ENCODE measurements at regions not wholly inside any gene's neighbourhood (a gene's known extent, or its start where the extent isn't known, plus 50 kb on each side); places are given as distances from the start of the nearest gene placed in this dataset.

DNA sequence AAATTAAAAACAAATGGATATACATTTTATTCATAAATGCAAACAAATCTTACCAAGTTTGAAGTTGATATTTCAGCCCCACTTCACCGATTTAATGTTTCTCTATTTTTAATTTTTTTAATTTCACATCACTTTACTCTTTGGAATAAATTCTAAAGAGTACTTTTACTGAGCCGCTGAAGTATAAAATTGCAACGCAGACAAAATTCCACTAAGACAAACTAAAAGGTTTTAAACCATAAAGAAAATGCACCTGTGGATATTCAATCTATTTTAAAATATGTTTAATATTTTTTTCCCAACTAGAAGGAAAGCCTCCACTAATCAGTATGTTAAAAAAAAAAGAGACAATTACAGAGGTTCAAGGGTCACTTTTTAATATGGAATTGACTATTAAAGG lies 1073.9 kb upstream of the CRIM1 start:
- TF ChIP-seq, protein P1, sequence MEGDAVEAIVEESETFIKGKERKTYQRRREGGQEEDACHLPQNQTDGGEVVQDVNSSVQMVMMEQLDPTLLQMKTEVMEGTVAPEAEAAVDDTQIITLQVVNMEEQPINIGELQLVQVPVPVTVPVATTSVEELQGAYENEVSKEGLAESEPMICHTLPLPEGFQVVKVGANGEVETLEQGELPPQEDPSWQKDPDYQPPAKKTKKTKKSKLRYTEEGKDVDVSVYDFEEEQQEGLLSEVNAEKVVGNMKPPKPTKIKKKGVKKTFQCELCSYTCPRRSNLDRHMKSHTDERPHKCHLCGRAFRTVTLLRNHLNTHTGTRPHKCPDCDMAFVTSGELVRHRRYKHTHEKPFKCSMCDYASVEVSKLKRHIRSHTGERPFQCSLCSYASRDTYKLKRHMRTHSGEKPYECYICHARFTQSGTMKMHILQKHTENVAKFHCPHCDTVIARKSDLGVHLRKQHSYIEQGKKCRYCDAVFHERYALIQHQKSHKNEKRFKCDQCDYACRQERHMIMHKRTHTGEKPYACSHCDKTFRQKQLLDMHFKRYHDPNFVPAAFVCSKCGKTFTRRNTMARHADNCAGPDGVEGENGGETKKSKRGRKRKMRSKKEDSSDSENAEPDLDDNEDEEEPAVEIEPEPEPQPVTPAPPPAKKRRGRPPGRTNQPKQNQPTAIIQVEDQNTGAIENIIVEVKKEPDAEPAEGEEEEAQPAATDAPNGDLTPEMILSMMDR (IDR thresholded peaks at IDR 0.05), result no peak
- no peak for TF ChIP-seq POLR2A (IDR thresholded peaks at IDR 0.05)
